Urinary bladder (tissue), 3 donors: ENCODE measurements at regions not wholly inside any gene's neighbourhood (a gene's known extent, or its start where the extent isn't known, plus 50 kb on each side); places are given as distances from the start of the nearest gene placed in this dataset.

Source experiments
- DNase-seq: peaks from one replicate; pipeline ENCODE4 v3.0.0-alpha.2; 2015; ENCODE audit errors: extremely low spot score
- H3K27ac ChIP-seq: one replicate; pipeline ENCODE4 v1.5.1; 2013; ENCODE audit warnings: low read depth, mild to moderate bottlenecking, moderate library complexity
- H3K36me3 ChIP-seq: one replicate; pipeline ENCODE4 v1.6.1; 2013; ENCODE audit warnings: mild to moderate bottlenecking, moderate library complexity; ENCODE audit not compliant: insufficient read depth
- H3K4me1 ChIP-seq: one replicate; pipeline ENCODE4 v1.6.1; 2013; ENCODE audit warnings: mild to moderate bottlenecking, moderate library complexity; ENCODE audit not compliant: insufficient read depth
- H3K4me3 ChIP-seq: one replicate; pipeline ENCODE4 v1.5.1; 2013; ENCODE audit warnings: low read depth, low read length
- WGBS: extraction: QIAGEN DNeasy Blood & Tissue Kit; methylation state at CpG from one replicate; pipeline ENCODE4 v1.1.7; 2013; 5-methylcytosine and 5-hydroxymethylcytosine counted together
- donor health status: healthy with polysubstance abuse.
- donor health status: healthy.

DNA sequence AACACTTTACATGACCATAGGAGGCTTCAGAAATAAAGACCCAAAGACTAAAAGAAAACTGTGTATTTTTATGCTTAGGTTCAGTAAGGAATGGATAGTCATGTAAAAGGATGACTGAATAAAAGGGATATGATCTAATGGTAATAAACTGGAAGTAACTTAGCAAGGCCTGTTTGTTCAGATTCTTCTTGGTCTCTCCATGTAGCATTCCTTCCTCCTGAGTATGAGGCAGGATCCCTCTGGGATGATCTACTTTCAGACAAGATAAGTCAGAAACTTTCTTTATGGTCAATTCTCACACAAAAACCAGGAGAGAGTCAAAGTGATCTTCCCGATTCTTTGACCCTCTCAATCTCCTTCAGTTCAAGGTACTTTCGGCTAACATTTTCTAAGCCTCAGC is 340.8 kb upstream of the DCBLD2 start:
- H3K27ac ChIP-seq = no peak overlapping the region

DNA sequence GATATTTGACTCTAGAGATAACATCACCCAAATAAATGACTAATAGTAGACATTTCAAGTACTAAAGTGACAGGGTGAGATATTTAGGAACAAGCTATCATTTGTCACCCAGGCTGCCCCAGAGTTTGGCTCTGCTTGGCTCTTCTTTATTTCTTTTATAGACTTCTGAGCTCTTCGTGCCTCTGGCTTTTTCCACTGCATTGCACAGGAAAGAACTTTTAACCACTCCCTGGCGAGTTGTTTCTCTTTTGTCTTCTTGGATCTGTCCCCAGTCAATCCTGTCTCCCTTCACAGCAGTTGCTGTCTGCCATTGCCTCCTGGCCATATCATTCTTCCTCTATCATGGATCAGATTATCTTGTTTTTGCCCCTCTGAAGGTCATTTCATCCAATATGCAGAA is 339.2 kb upstream of the DCBLD2 start:
- 34% methylated on average over 2 of the region's 2 CpGs for WGBS

More for the DNA sequence above, 340.8 kb upstream of the DCBLD2 start:
- 92% methylated on average over 2 of the region's 2 CpGs for WGBS
- no peaks in the 10 kb centered on the region for H3K4me1 ChIP-seq
- DNase-seq = no peak
- H3K4me3 ChIP-seq = no peak overlapping the region
- H3K36me3 ChIP-seq = no peaks in the 10 kb centered on the region

DNA sequence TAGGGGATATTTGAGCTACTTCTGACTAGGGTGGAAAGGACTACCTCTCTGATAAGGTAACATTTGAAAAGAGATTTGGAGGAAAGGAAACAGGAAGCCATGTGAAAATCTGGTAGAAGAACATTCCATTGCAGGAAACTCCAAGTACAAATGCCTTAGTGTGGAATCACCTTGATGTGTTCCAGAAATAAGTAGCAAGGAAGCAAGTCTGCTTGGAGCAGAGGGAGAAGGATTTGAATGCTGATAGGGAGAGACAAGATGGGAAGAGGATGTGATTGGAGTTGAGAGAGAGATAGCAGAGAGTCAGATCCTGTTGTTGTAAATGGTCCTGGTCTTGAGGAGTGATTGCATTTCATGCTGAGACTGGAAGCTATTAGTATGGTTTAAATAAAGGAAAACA is 335.1 kb upstream of the DCBLD2 start:
- Histone ChIP-seq H3K4me1 (no peaks in the 10 kb centered on the region), H3K4me3 (no peak overlapping the region), H3K36me3 (no peaks in the 10 kb centered on the region), H3K27ac (no peak overlapping the region)
- no peak for DNase-seq

More for the DNA sequence above, 339.2 kb upstream of the DCBLD2 start:
- Histone ChIP-seq H3K36me3 (no peaks in the 10 kb centered on the region), H3K27ac (no peak overlapping the region), H3K4me1 (no peaks in the 10 kb centered on the region), H3K4me3 (no peak overlapping the region)
- no peak for DNase-seq

DNA sequence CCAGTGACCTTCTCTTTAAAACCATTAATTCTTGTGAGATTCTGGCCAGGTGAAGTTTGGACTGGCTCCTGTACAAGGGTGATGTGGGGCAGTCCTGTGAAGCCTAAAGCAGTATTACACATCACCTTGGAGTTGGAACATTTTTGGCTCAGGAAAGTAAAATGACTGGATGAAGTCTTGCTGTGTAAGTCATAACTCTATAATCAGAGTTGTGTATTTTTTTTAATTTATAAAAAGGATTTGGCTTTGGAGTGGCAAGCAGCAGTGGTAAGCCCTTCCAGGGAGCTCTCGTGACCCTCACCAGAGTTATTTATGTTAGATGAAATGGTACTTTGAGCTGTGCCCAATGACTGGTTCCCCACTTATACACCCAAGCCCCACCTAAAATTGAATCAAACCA is 331.2 kb upstream of the DCBLD2 start:
- 70% methylated on average over 1 of the region's 1 CpG for WGBS
- H3K36me3 ChIP-seq = no peaks in the 10 kb centered on the region
- no peak for DNase-seq
- no peaks in the 10 kb centered on the region for H3K4me1 ChIP-seq
- H3K27ac ChIP-seq = no peak overlapping the region
- H3K4me3 ChIP-seq = no peak overlapping the region

DNA sequence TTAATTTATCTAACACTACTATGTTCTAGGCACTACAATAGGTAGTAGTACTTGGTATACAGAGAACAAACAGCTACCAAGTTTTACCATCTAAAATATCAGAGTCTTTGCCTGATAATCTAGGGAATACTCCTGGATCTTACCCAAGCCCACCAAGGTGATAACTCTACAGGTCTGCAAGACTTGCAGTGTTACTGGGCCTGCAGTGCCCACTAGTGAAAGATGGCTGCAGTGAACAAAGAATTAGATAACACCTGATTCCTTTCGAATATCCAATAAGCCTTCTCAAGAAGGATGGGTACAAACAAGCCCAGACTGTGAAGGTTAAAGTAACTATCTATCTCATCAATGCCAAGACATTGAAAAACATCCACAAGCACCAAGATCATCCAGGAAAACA is 317.0 kb upstream of the DCBLD2 start:
- Histone ChIP-seq H3K4me3 (no peak overlapping the region), H3K4me1 (no peaks in the 10 kb centered on the region), H3K36me3 (no peaks in the 10 kb centered on the region), H3K27ac (no peak overlapping the region)
- whole genome bisulfite sequencing = 81% methylated on average over 1 of the region's 1 CpG
- DNase-seq = no peak

DNA sequence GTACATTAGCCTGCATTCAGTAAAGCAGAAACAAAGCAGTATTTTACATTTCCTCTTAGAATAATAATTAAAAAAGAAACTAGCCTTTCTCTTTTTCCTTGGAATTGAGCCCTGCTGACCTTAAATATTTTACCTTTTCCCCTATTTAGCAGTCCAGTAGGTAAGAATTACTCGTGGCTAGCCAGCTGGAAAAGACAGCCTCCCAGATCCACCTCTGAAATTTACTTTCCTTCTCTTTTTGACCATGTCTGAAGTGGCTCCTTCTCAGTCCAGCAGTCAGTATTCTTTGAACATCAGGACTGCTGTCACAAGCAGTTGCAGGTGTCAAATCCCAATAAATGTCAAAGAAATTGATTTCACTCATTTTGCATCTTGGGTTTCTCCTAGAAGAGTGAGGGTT is 311.5 kb upstream of the DCBLD2 start:
- Histone ChIP-seq H3K36me3 (no peaks in the 10 kb centered on the region), H3K4me1 (no peaks in the 10 kb centered on the region), H3K27ac (no peak overlapping the region), H3K4me3 (no peak overlapping the region)
- WGBS = 51% methylated on average over 1 of the region's 1 CpG
- no peak for DNase-seq

DNA sequence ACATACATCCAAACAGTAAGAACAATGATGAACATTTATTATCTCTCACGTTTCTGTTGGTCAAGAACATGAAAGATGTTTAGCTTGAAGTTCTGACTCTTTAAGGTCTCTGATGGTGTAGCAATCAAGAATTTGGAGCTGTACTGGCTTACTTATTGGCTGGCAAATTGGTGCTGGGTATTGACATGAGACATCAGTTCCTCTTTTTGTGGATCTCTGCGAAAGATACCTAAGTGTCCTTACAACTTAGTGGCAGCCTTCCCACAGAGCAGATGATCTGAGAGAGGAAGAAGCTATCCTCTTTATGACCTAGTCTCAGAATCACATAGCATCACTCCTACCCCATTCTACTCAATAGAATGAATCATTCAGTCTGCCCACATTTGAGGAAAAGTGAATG is 309.8 kb upstream of the DCBLD2 start:
- 81% methylated on average over 2 of the region's 2 CpGs for WGBS
- H3K4me3 ChIP-seq = no peak overlapping the region
- H3K27ac ChIP-seq = no peak overlapping the region
- H3K4me1 ChIP-seq = no peaks in the 10 kb centered on the region
- no peaks in the 10 kb centered on the region for H3K36me3 ChIP-seq
- DNase-seq = no peak

DNA sequence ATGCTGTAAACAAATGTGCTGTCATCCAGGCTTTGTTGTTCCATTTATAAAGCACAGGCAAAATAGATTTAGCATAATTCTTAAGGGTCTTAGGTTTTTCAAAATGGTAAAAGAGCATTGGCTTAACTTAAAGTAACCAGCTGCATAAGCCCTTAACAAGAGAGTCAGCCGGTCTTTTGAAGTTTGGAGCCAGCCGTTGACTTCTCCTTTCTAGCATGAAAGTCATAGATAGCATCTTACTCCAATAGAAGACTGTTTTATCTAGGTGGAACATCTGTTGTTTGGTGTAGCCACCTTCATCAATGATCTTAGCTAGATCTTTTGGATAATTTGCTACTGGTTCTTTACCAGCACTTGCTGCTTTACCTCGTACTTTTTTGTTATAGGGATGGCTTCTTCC is 297.5 kb upstream of the DCBLD2 start:
- no peaks in the 10 kb centered on the region for H3K36me3 ChIP-seq
- no peak for DNase-seq
- 61% methylated on average over 3 of the region's 3 CpGs for WGBS
- H3K27ac ChIP-seq = no peak overlapping the region
- no peaks in the 10 kb centered on the region for H3K4me1 ChIP-seq
- H3K4me3 ChIP-seq = no peak overlapping the region

DNA sequence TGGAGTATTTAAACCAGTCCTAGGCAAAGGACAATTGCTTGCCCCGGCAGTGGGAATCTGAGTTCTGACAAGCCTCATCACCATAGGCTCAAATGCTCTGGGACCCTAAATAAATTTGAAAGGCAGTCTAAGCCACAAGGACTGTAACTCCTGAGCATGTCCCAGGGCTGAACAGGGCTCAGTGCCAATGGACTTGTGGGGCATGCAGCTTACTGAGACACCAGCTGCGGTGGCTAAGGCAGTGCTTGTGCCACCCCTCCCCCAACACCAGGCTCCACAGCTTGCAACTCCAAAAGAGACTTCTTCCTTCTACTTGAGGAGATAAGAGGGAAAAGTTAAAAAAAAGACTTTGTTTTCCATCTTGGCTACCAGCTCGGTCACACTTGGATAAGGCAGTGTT is 289.7 kb upstream of the DCBLD2 start:
- no peak overlapping the region for H3K27ac ChIP-seq
- WGBS = 83% methylated on average over 3 of the region's 3 CpGs
- H3K4me1 ChIP-seq = no peaks in the 10 kb centered on the region
- no peak for DNase-seq
- no peaks in the 10 kb centered on the region for H3K36me3 ChIP-seq
- no peak overlapping the region for H3K4me3 ChIP-seq

DNA sequence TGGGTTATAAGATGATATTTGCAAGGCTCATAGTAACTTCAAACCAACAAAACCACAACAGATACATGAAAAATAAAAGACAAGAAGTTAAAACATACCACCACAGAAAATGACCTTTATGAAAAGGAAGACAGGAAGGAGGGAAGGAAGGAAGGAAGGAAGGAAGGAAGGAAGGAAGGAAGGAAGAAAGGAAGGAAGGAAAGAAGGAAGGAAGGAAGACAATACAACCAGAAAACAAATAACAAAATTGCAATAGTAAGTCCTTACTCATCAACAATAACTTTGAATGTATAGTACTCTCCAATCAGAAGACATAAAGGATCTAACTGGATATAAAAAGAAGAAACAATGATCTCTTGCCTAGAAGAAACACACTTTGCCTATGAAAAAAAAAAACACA is 287.4 kb upstream of the DCBLD2 start:
- H3K36me3 ChIP-seq = no peaks in the 10 kb centered on the region
- no peak overlapping the region for H3K4me3 ChIP-seq
- no peaks in the 10 kb centered on the region for H3K4me1 ChIP-seq
- H3K27ac ChIP-seq = no peak overlapping the region
- DNase-seq = no peak

DNA sequence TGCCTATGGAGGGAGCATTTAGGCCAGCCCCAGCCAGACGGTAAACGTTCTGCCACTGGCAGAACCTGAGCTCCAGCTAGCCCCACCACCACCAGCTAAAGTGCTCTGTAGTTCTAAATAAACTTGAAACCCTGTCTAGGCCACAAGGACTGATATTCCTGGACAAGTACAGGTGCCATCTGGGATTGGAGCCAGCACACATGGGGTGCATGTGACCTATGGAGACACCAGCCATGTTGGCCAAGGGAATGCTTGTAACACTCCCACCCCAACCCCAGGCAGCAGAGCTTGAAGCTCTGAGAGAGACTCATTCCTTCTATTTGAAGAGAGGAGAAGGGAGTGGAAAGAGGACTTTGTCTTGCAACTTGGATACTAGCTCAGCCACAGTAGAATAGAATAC is 284.5 kb upstream of the DCBLD2 start:
- DNase-seq = no peak
- Histone ChIP-seq H3K27ac (no peak overlapping the region), H3K36me3 (no peaks in the 10 kb centered on the region), H3K4me1 (no peaks in the 10 kb centered on the region), H3K4me3 (no peak overlapping the region)
- 94% methylated on average over 2 of the region's 2 CpGs for WGBS

DNA sequence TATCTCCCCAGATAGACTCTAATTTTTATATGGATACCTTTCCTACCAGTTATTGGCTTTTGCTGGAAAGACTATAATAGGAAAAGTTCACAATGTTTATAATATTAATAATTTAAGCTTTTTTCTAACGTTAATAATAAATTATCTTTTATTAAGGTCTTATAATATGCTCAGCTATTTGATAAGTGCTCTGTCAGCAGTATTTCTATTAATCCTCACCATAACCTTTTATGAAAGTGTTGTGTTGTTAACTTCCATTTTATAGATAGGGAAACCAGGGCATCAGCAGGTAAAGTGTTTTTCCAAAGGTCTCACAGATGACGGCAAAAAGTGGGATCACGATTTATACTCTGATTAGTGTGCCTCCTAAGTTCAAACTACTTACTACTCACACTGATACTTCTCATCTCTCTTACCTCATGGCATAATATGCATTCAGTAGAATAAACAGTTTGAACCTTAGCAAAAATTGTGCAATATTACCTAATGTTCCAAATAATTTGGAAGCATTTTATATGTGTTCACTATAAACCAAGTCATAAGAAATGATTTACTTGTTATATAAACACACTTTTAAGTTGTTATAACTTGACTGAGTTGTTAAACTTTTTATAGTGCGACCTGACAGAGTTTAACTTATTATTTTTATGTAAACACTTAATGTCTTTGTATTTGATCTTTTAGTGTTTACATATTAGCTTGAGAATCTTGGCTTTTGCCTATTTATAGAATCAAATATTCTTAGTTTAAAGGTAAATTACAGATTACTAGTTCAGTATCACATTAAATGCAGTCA is 274.9 kb upstream of the DCBLD2 start:
- 23% methylated on average over 4 of the region's 4 CpGs for WGBS

DNA sequence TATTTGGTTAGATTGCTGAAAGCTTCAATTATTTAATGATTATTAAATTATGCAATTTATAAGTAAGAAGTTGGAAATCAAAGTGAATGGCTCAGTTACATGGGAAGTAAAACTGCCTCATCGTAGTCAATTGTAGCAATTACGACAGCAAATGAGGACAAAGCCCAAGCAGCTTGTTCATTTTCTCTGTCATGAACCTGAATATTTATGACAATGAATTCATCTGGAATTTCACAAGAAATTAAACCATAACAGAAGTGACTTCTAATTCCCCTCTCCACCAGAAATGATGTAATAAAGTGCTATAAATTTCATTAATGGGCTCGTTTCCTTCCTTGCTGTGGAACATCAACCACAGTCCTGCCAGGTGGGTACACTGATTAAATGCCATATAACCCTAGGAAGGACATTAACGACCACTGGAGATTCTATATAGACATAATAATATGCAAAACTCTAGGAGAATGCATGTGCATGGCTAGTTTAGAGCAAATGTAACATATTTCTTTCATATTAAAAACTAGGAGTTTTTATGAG is 273.8 kb upstream of the DCBLD2 start:
- DNase-seq = no peak
- Histone ChIP-seq H3K36me3 (no peaks in the 10 kb centered on the region), H3K27ac (no peak overlapping the region), H3K4me3 (no peak overlapping the region), H3K4me1 (no peaks in the 10 kb centered on the region)
- WGBS = 42% methylated on average over 4 of the region's 4 CpGs

More for the DNA sequence above, 274.9 kb upstream of the DCBLD2 start:
- Histone ChIP-seq H3K27ac (no peak overlapping the region), H3K36me3 (no peaks in the 10 kb centered on the region), H3K4me3 (no peak overlapping the region), H3K4me1 (no peaks in the 10 kb centered on the region)
- DNase-seq = no peak

DNA sequence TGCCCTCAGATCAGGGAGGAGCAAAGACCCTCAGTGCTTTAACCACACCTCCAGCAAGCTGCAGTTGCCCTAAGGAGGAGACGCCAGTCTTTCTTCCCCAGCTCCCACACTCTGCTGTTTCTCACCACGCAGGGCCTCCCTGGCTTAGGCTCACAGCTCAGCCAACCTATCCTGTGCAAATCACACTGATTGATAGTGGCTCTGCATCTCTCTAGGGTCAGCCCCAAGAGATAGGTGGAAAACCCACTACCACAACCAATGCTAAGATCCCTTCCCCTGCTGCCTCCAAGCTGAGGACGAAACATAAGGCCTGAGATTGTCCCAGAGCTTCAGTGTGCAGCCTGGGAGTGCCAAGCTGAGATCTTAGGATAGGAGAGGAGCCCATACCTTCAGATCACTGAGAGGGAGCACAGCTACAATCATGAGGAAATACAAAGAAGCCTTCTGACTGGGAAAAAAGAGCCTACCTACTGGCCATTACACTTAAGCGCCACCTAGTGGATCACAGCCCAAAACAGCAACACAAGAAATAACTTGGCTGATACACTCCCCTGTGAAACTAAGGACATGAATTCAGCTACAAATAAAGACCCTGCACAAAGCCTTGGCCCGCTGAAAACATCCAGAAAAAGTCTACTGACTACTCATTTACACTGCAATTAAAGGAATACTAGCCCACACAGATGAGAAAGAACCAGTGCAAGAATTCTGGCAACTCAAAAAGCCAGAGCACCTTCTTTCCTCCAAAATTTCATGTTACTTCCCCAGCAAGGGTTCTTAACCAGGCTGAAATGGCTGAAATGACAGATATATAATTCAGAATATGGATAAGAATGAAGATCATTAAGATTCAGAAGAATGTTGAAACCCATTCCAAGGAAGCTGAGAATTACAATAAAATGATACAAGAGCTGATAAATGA is 271.5 kb upstream of the DCBLD2 start:
- DNase-seq = no peak
- Histone ChIP-seq H3K36me3 (no peaks in the 10 kb centered on the region), H3K27ac (no peak overlapping the region), H3K4me3 (no peak overlapping the region), H3K4me1 (no peaks in the 10 kb centered on the region)
- 56% methylated on average over 5 of the region's 5 CpGs for WGBS
